Hepatocyte (in vitro differentiated cells): ENCODE measurements at regions not wholly inside any gene's neighbourhood (a gene's known extent, or its start where the extent isn't known, plus 50 kb on each side); places are given as distances from the start of the nearest gene placed in this dataset.

Experiments used
- DNase-seq: peaks from one replicate; pipeline ENCODE4 v3.0.0-alpha.2; 2016; ENCODE audit warnings: low spot score
- H2AFZ ChIP-seq: fragments of 200-600 bp; sonication (generic); 2 replicates; pipeline ENCODE4 v1.6.0; 2016; ENCODE audit warnings: antibody characterized with exemption, mild to moderate bottlenecking
- H3K27ac ChIP-seq: fragments of 200-600 bp; sonication (generic); 2 replicates; pipeline ENCODE4 v1.5.1; 2016; ENCODE audit warnings: mild to moderate bottlenecking
- H3K27me3 ChIP-seq: fragments of 200-600 bp; sonication (generic); 2 replicates; pipeline ENCODE4 v1.6.1; 2016
- H3K36me3 ChIP-seq: fragments of 200-600 bp; sonication (generic); replicated peaks from 2 replicates; pipeline ENCODE4 v1.5.1; 2016; ENCODE audit warnings: low read depth; ENCODE audit not compliant: insufficient read depth
- H3K4me1 ChIP-seq: fragments of 200-600 bp; sonication (generic); 2 replicates; pipeline ENCODE4 v1.5.1; 2016; ENCODE audit warnings: mild to moderate bottlenecking, moderate library complexity; ENCODE audit not compliant: insufficient read depth
- H3K4me2 ChIP-seq: fragments of 200-600 bp; sonication (generic); 2 replicates; pipeline ENCODE4 v1.6.0; 2016
- H3K4me3 ChIP-seq: fragments of 200-600 bp; sonication (generic); 2 replicates; pipeline ENCODE4 v1.5.1; 2016; ENCODE audit warnings: mild to moderate bottlenecking
- H3K79me2 ChIP-seq: fragments of 200-600 bp; sonication (generic); 2 replicates; pipeline ENCODE4 v1.6.0; 2017; ENCODE audit warnings: mild to moderate bottlenecking
- H3K9me2 ChIP-seq: fragments of 200-600 bp; sonication (generic); replicated peaks from 2 replicates; pipeline ENCODE4 v1.6.0; 2017; ENCODE audit warnings: mild to moderate bottlenecking; ENCODE audit not compliant: insufficient read depth
- H3K9me3 ChIP-seq: fragments of 200-600 bp; sonication (generic); 2 replicates; pipeline ENCODE4 v1.5.1; 2016; ENCODE audit warnings: low read depth, mild to moderate bottlenecking
- H4K20me1 ChIP-seq: fragments of 200-600 bp; sonication (generic); 2 replicates; pipeline ENCODE4 v1.6.0; 2016; ENCODE audit warnings: mild to moderate bottlenecking; ENCODE audit not compliant: insufficient read depth, poor library complexity, severe bottlenecking
- CTCF ChIP-seq: fragments of 200-600 bp; sonication (generic); IDR thresholded peaks from 2 replicates; pipeline ENCODE4 v1.5.1; 2016; ENCODE audit warnings: antibody characterized with exemption, mild to moderate bottlenecking; ENCODE audit not compliant: poor library complexity
- EZH2 ChIP-seq: fragments of 200-600 bp; sonication (generic); IDR thresholded peaks from 2 replicates; pipeline ENCODE4 v1.6.1; 2016; ENCODE audit warnings: antibody characterized with exemption, mild to moderate bottlenecking, borderline replicate concordance
- EZH2phosphoT487 ChIP-seq: fragments of 200-600 bp; sonication (generic); IDR thresholded peaks from one replicate; pipeline ENCODE4 v1.6.1; 2018; ENCODE audit warnings: antibody characterized with exemption, mild to moderate bottlenecking, low read depth, moderate library complexity; ENCODE audit not compliant: unreplicated experiment, severe bottlenecking
- WGBS: methylation state at CpG from one replicate; pipeline ENCODE4 v1.1.6; 2016; ENCODE audit warnings: low lambda C conversion rate; ENCODE audit errors: missing lambda C conversion rate; 5-methylcytosine and 5-hydroxymethylcytosine counted together

DNA sequence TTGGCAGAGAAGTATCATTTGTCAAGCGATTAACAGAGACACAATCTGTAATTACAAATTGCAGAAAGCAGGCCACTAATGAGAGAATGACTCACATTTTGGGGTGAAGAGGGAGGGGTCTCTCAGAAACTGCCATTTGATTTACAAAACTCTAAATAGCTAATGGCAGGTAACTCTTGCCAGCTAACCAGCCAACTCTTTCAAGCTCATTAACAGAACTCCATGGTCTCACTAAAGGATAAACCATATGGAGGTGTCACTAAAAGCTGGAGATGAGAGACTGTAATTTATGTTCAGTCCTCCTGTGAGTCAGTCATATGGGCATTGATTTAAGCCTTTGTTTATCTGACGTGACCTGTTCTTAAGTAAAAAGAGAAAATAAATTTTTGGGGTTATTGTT, 336.4 kb downstream of the FOXG1 start:
- no peak for DNase-seq
- Histone ChIP-seq H3K9me2 (no peaks in the 10 kb centered on the region), H3K79me2 (no peaks in the 10 kb centered on the region), H3K9me3 (no peaks in the 10 kb centered on the region), H3K36me3 (no peaks in the 10 kb centered on the region), H3K4me3 (no peak overlapping the region), H4K20me1 (no peaks in the 10 kb centered on the region), H3K27ac (no peak overlapping the region), H3K27me3 (no peaks in the 10 kb centered on the region), H2AFZ (no peak overlapping the region), H3K4me2 (no peak overlapping the region), H3K4me1 (no peaks in the 10 kb centered on the region)
- 70% methylated on average over 2 of the region's 2 CpGs for WGBS
- TF ChIP-seq EZH2phosphoT487 = no peak
- TF ChIP-seq EZH2 = no peak
- TF ChIP-seq CTCF = no peak

DNA sequence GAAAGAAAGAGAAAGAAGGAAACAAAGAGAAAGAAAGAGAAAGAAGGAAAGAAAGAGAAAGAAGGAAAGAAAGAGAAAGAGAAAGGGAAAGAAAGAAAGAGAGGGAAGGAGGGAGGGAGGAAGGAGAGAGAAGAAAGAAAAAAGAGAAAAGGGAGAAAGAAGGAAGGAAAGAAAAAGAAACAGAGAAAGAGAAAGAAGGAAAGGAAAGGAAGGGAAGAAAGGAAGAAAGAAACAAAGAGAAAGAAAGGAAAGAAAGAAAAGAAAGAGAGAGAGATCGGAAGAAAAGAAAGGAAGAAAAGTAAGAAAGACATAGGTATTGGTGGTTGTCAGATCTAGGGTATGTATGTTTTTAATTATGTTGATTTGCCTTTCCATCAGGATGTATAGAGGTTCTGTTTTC, 342.3 kb downstream of the FOXG1 start:
- H3K27me3 ChIP-seq = no peaks in the 10 kb centered on the region
- H3K9me2 ChIP-seq = no peaks in the 10 kb centered on the region
- H2AFZ ChIP-seq = no peak overlapping the region
- WGBS = 91% methylated on average over 1 of the region's 1 CpG
- H3K79me2 ChIP-seq = no peaks in the 10 kb centered on the region
- DNase-seq = no peak
- no peaks in the 10 kb centered on the region for H3K4me1 ChIP-seq
- no peaks in the 10 kb centered on the region for H4K20me1 ChIP-seq
- no peaks in the 10 kb centered on the region for H3K9me3 ChIP-seq
- no peak overlapping the region for H3K4me2 ChIP-seq
- no peaks in the 10 kb centered on the region for H3K36me3 ChIP-seq
- TF ChIP-seq CTCF = no peak
- no peak for TF ChIP-seq EZH2
- no peak for TF ChIP-seq EZH2phosphoT487
- no peak overlapping the region for H3K27ac ChIP-seq
- no peak overlapping the region for H3K4me3 ChIP-seq

GRCh38 chr14:29109589-29109988, 343.0 kb downstream of the FOXG1 start:
- no peaks in the 10 kb centered on the region for H3K36me3 ChIP-seq
- DNase-seq = no peak
- no peaks in the 10 kb centered on the region for H3K9me3 ChIP-seq
- H2AFZ ChIP-seq = no peak overlapping the region
- H3K4me1 ChIP-seq = no peaks in the 10 kb centered on the region
- no peak overlapping the region for H3K27ac ChIP-seq
- no peak overlapping the region for H3K4me3 ChIP-seq
- H4K20me1 ChIP-seq = no peaks in the 10 kb centered on the region
- WGBS = 66% methylated on average over 1 of the region's 1 CpG
- H3K9me2 ChIP-seq = no peaks in the 10 kb centered on the region
- H3K79me2 ChIP-seq = no peaks in the 10 kb centered on the region
- H3K27me3 ChIP-seq = no peaks in the 10 kb centered on the region
- TF ChIP-seq CTCF (no peak), EZH2 (no peak), EZH2phosphoT487 (no peak)
- H3K4me2 ChIP-seq = no peak overlapping the region

GRCh38 chr14:29111554-29111953, 345.0 kb downstream of the FOXG1 start:
- Histone ChIP-seq H3K4me1 (no peaks in the 10 kb centered on the region), H3K27me3 (no peaks in the 10 kb centered on the region), H3K27ac (no peak overlapping the region), H3K4me3 (no peak overlapping the region), H3K4me2 (no peak overlapping the region), H3K9me3 (no peaks in the 10 kb centered on the region), H3K79me2 (no peaks in the 10 kb centered on the region), H3K36me3 (no peaks in the 10 kb centered on the region), H2AFZ (no peak overlapping the region), H4K20me1 (no peaks in the 10 kb centered on the region), H3K9me2 (no peaks in the 10 kb centered on the region)
- no peak for TF ChIP-seq CTCF
- no peak for TF ChIP-seq EZH2phosphoT487
- no peak for TF ChIP-seq EZH2
- DNase-seq = no peak
- WGBS = 46% methylated on average over 3 of the region's 3 CpGs
